ENCODE measurements at regions not wholly inside any gene's neighbourhood (a gene's known extent, or its start where the extent isn't known, plus 50 kb on each side); places are given as distances from the start of the nearest gene placed in this dataset.

- H3K4me3 ChIP-seq (ENCODE audit: extremely low read depth, insufficient read depth, low read length, poor library complexity, severe bottlenecking): no peak overlapping the region
- H3K4me1 ChIP-seq (ENCODE audit: control insufficient read depth, insufficient read depth, low read length, poor library complexity, severe bottlenecking): peaks cover 6% of the 10 kb centered on the region
- H3K36me3 ChIP-seq (ENCODE audit: control insufficient read depth, insufficient read depth, low read length): no peaks in the 10 kb centered on the region
- H3K9me3 ChIP-seq (ENCODE audit: control insufficient read depth, low read length): peaks cover 2% of the 10 kb centered on the region
- no peak overlapping the region for H3K27ac ChIP-seq (ENCODE audit: low read depth, low read length, severe bottlenecking)
- WGBS, 2 experiments (ENCODE audit: insufficient coverage in 2 of 2): no CpG with 5 or more reads among the region's 1 CpG
Measured at GRCh38 chr16:80047842-80048241, 447.3 kb upstream of the MAF start.

GRCh38 chr16:80046848-80047247 lies 446.3 kb upstream of the MAF start:
- H3K4me3 ChIP-seq (ENCODE audit: extremely low read depth, insufficient read depth, low read length, poor library complexity, severe bottlenecking): no peak overlapping the region
- WGBS, 2 experiments (ENCODE audit: insufficient coverage in 2 of 2): 100% methylated on average over 1 of the region's 2 CpGs; no CpG with 5 or more reads in 1 of the 2 experiments
- no peaks in the 10 kb centered on the region for H3K36me3 ChIP-seq (ENCODE audit: control insufficient read depth, insufficient read depth, low read length)
- H3K27ac ChIP-seq (ENCODE audit: low read depth, low read length, severe bottlenecking): no peak overlapping the region
- peaks cover 11% of the 10 kb centered on the region for H3K4me1 ChIP-seq (ENCODE audit: control insufficient read depth, insufficient read depth, low read length, poor library complexity, severe bottlenecking)
- H3K9me3 ChIP-seq (ENCODE audit: control insufficient read depth, low read length): peaks cover 2% of the 10 kb centered on the region

GRCh38 chr16:80046261-80046660 lies 445.7 kb upstream of the MAF start:
- Histone ChIP-seq H3K36me3 (ENCODE audit: control insufficient read depth, insufficient read depth, low read length) (no peaks in the 10 kb centered on the region), H3K27ac (ENCODE audit: low read depth, low read length, severe bottlenecking) (no peak overlapping the region), H3K4me1 (ENCODE audit: control insufficient read depth, insufficient read depth, low read length, poor library complexity, severe bottlenecking) (peaks cover 15% of the 10 kb centered on the region), H3K9me3 (ENCODE audit: control insufficient read depth, low read length) (peaks cover 2% of the 10 kb centered on the region), H3K4me3 (ENCODE audit: extremely low read depth, insufficient read depth, low read length, poor library complexity, severe bottlenecking) (no peak overlapping the region)
- 40% methylated on average over 1 of the region's 3 CpGs; no CpG with 5 or more reads in 1 of the 2 experiments for WGBS, 2 experiments (ENCODE audit: insufficient coverage in 2 of 2)

GRCh38 chr16:80045861-80046260 lies 445.3 kb upstream of the MAF start:
- WGBS, 2 experiments (ENCODE audit: insufficient coverage in 2 of 2): 89 to 93% methylated on average over 8 of the region's 8 CpGs
- H3K36me3 ChIP-seq (ENCODE audit: control insufficient read depth, insufficient read depth, low read length): no peaks in the 10 kb centered on the region
- no peaks in the 10 kb centered on the region for H3K9me3 ChIP-seq (ENCODE audit: control insufficient read depth, low read length)
- no peak overlapping the region for H3K4me3 ChIP-seq (ENCODE audit: extremely low read depth, insufficient read depth, low read length, poor library complexity, severe bottlenecking)
- H3K4me1 ChIP-seq (ENCODE audit: control insufficient read depth, insufficient read depth, low read length, poor library complexity, severe bottlenecking): peaks cover 19% of the 10 kb centered on the region
- H3K27ac ChIP-seq (ENCODE audit: low read depth, low read length, severe bottlenecking): no peak overlapping the region

GRCh38 chr16:80041410-80041809 lies 440.9 kb upstream of the MAF start:
- Histone ChIP-seq H3K4me3 (ENCODE audit: extremely low read depth, insufficient read depth, low read length, poor library complexity, severe bottlenecking) (no peak overlapping the region), H3K36me3 (ENCODE audit: control insufficient read depth, insufficient read depth, low read length) (no peaks in the 10 kb centered on the region), H3K4me1 (ENCODE audit: control insufficient read depth, insufficient read depth, low read length, poor library complexity, severe bottlenecking) (peaks cover 20% of the 10 kb centered on the region), H3K27ac (ENCODE audit: low read depth, low read length, severe bottlenecking) (no peak overlapping the region), H3K9me3 (ENCODE audit: control insufficient read depth, low read length) (no peaks in the 10 kb centered on the region)
- WGBS, 2 experiments (ENCODE audit: insufficient coverage in 2 of 2): 65 to 100% methylated on average over 1 to 2 of the region's 2 CpGs

GRCh38 chr16:80040814-80041213 lies 440.3 kb upstream of the MAF start:
- H3K4me1 ChIP-seq (ENCODE audit: control insufficient read depth, insufficient read depth, low read length, poor library complexity, severe bottlenecking): peaks cover 20% of the 10 kb centered on the region
- no peaks in the 10 kb centered on the region for H3K9me3 ChIP-seq (ENCODE audit: control insufficient read depth, low read length)
- H3K4me3 ChIP-seq (ENCODE audit: extremely low read depth, insufficient read depth, low read length, poor library complexity, severe bottlenecking): no peak overlapping the region
- 80 to 93% methylated on average over 2 of the region's 3 CpGs for WGBS, 2 experiments (ENCODE audit: insufficient coverage in 2 of 2)
- H3K36me3 ChIP-seq (ENCODE audit: control insufficient read depth, insufficient read depth, low read length): no peaks in the 10 kb centered on the region
- no peak overlapping the region for H3K27ac ChIP-seq (ENCODE audit: low read depth, low read length, severe bottlenecking)

GRCh38 chr16:80040413-80040812 lies 439.9 kb upstream of the MAF start:
- peaks cover 20% of the 10 kb centered on the region for H3K4me1 ChIP-seq (ENCODE audit: control insufficient read depth, insufficient read depth, low read length, poor library complexity, severe bottlenecking)
- no peaks in the 10 kb centered on the region for H3K9me3 ChIP-seq (ENCODE audit: control insufficient read depth, low read length)
- H3K4me3 ChIP-seq (ENCODE audit: extremely low read depth, insufficient read depth, low read length, poor library complexity, severe bottlenecking): no peak overlapping the region
- H3K27ac ChIP-seq (ENCODE audit: low read depth, low read length, severe bottlenecking): no peak overlapping the region
- H3K36me3 ChIP-seq (ENCODE audit: control insufficient read depth, insufficient read depth, low read length): no peaks in the 10 kb centered on the region

- Histone ChIP-seq H3K36me3 (ENCODE audit: control insufficient read depth, insufficient read depth, low read length) (no peaks in the 10 kb centered on the region), H3K27ac (ENCODE audit: low read depth, low read length, severe bottlenecking) (no peak overlapping the region), H3K4me3 (ENCODE audit: extremely low read depth, insufficient read depth, low read length, poor library complexity, severe bottlenecking) (no peak overlapping the region), H3K4me1 (ENCODE audit: control insufficient read depth, insufficient read depth, low read length, poor library complexity, severe bottlenecking) (peaks cover 20% of the 10 kb centered on the region), H3K9me3 (ENCODE audit: control insufficient read depth, low read length) (no peaks in the 10 kb centered on the region)
- WGBS, 2 experiments (ENCODE audit: insufficient coverage in 2 of 2): 86 to 100% methylated on average over 1 of the region's 2 CpGs
Measured at GRCh38 chr16:80039777-80040176, 439.2 kb upstream of the MAF start.

GRCh38 chr16:80038566-80038965 lies 438.0 kb upstream of the MAF start:
- no peaks in the 10 kb centered on the region for H3K9me3 ChIP-seq (ENCODE audit: control insufficient read depth, low read length)
- peaks cover 20% of the 10 kb centered on the region for H3K4me1 ChIP-seq (ENCODE audit: control insufficient read depth, insufficient read depth, low read length, poor library complexity, severe bottlenecking)
- no peaks in the 10 kb centered on the region for H3K36me3 ChIP-seq (ENCODE audit: control insufficient read depth, insufficient read depth, low read length)
- no peak overlapping the region for H3K4me3 ChIP-seq (ENCODE audit: extremely low read depth, insufficient read depth, low read length, poor library complexity, severe bottlenecking)
- no peak overlapping the region for H3K27ac ChIP-seq (ENCODE audit: low read depth, low read length, severe bottlenecking)
- 88 to 90% methylated on average over 4 to 6 of the region's 6 CpGs for WGBS, 2 experiments (ENCODE audit: insufficient coverage in 2 of 2)

- Histone ChIP-seq H3K36me3 (ENCODE audit: control insufficient read depth, insufficient read depth, low read length) (no peaks in the 10 kb centered on the region), H3K9me3 (ENCODE audit: control insufficient read depth, low read length) (no peaks in the 10 kb centered on the region), H3K4me3 (ENCODE audit: extremely low read depth, insufficient read depth, low read length, poor library complexity, severe bottlenecking) (no peak overlapping the region), H3K27ac (ENCODE audit: low read depth, low read length, severe bottlenecking) (no peak overlapping the region), H3K4me1 (ENCODE audit: control insufficient read depth, insufficient read depth, low read length, poor library complexity, severe bottlenecking) (no peaks in the 10 kb centered on the region)
- WGBS, 2 experiments (ENCODE audit: insufficient coverage in 2 of 2): 82% methylated on average over 6 of the region's 8 CpGs
Measured at GRCh38 chr16:80034948-80035663, 434.6 kb upstream of the MAF start.

GRCh38 chr16:80034469-80034826 lies 433.9 kb upstream of the MAF start:
- no peak overlapping the region for H3K4me3 ChIP-seq (ENCODE audit: extremely low read depth, insufficient read depth, low read length, poor library complexity, severe bottlenecking)
- H3K27ac ChIP-seq (ENCODE audit: low read depth, low read length, severe bottlenecking): no peak overlapping the region
- H3K36me3 ChIP-seq (ENCODE audit: control insufficient read depth, insufficient read depth, low read length): no peaks in the 10 kb centered on the region
- H3K4me1 ChIP-seq (ENCODE audit: control insufficient read depth, insufficient read depth, low read length, poor library complexity, severe bottlenecking): no peaks in the 10 kb centered on the region
- WGBS, 2 experiments (ENCODE audit: insufficient coverage in 2 of 2): 92% methylated on average over 2 of the region's 4 CpGs; no CpG with 5 or more reads in 1 of the 2 experiments
- no peaks in the 10 kb centered on the region for H3K9me3 ChIP-seq (ENCODE audit: control insufficient read depth, low read length)

All from mesodermal cell (in vitro differentiated cells).